AG09319 (cell line): ENCODE measurements at regions not wholly inside any gene's neighbourhood (a gene's known extent, or its start where the extent isn't known, plus 50 kb on each side); places are given as distances from the start of the nearest gene placed in this dataset.
A peak's percentile ranks its signal among the peaks of the same experiment; 100 is the strongest.

Experiments
- DNase-seq: peaks from one replicate; pipeline ENCODE4 v3.0.0-alpha.2; 2010; ENCODE audit warnings: low read depth; ENCODE audit errors: extremely low read depth
- CTCF ChIP-seq: IDR thresholded peaks from 2 replicates; pipeline ENCODE4 v1.5.1; 2011; ENCODE audit warnings: low read depth, mild to moderate bottlenecking, inconsistent platforms, low read length, moderate library complexity

- no peak for TF ChIP-seq CTCF
- no peak for DNase-seq
Observed at GRCh38 chr15:38972831-38973230, 408.2 kb upstream of the RASGRP1 start.

- DNase-seq: no peak
- no peak for TF ChIP-seq CTCF
Observed at GRCh38 chr15:38975282-38975990, 410.8 kb upstream of the RASGRP1 start.

- TF ChIP-seq CTCF: peak; percentile 48
- DNase-seq: peak; percentile 11
Observed at GRCh38 chr15:38991126-38991525, 426.5 kb upstream of the RASGRP1 start.

GRCh38 chr15:38991701-38992100, 427.1 kb upstream of the RASGRP1 start:
- no peak for TF ChIP-seq CTCF
- DNase-seq: no peak

- DNase-seq: no peak
- no peak for TF ChIP-seq CTCF
Observed at GRCh38 chr15:38992506-38992905, 427.9 kb upstream of the RASGRP1 start.

GRCh38 chr15:38992930-38993329, 428.3 kb upstream of the RASGRP1 start:
- TF ChIP-seq CTCF: no peak
- DNase-seq: no peak

- TF ChIP-seq CTCF: no peak
- no peak for DNase-seq
Observed at GRCh38 chr15:38994310-38994709, 429.7 kb upstream of the RASGRP1 start.
